Astrocyte (in vitro differentiated cells and primary cell): ENCODE measurements at regions not wholly inside any gene's neighbourhood (a gene's known extent, or its start where the extent isn't known, plus 50 kb on each side); places are given as distances from the start of the nearest gene placed in this dataset.

Experiments used
- CTCF ChIP-seq: IDR thresholded peaks from 2 replicates; pipeline ENCODE4 v1.5.1; 2011; ENCODE audit warnings: low read depth, mild to moderate bottlenecking, inconsistent platforms, low read length, moderate library complexity; ENCODE audit not compliant: insufficient read depth
- EZH2 ChIP-seq: IDR thresholded peaks from 2 replicates; pipeline ENCODE4 v1.6.1; 2012; ENCODE audit warnings: mild to moderate bottlenecking, low read length, inconsistent platforms; ENCODE audit not compliant: insufficient read depth

- TF ChIP-seq CTCF (no peak), EZH2 (no peak)
Measured at GRCh38 chr5:167804512-167805220, 486.8 kb upstream of the WWC1 start.
